ENCODE measurements at regions not wholly inside any gene's neighbourhood (a gene's known extent, or its start where the extent isn't known, plus 50 kb on each side); places are given as distances from the start of the nearest gene placed in this dataset.
"Not testable (repeated sequence)": the region's sequence is repeated elsewhere in the genome, so short reads cannot be mapped to it uniquely, and the experiment has no call there.

- DNase-seq, result no peak
Observed at GRCh38 chr6:19714434-19715166, 122.6 kb upstream of the ID4 start.

GRCh38 chr6:19715167-19715551, 122.0 kb upstream of the ID4 start:
- no peak for DNase-seq

GRCh38 chr6:19719691-19720128, 117.5 kb upstream of the ID4 start:
- DNase-seq, result no peak

GRCh38 chr6:19721766-19722377, 115.3 kb upstream of the ID4 start:
- no peak for DNase-seq

- no peak for DNase-seq
Observed at GRCh38 chr6:19722999-19723398, 114.2 kb upstream of the ID4 start.

GRCh38 chr6:19723545-19723944, 113.6 kb upstream of the ID4 start:
- DNase-seq, result no peak

GRCh38 chr6:19725436-19725835, 111.7 kb upstream of the ID4 start:
- DNase-seq, result not testable (repeated sequence)

GRCh38 chr6:19731282-19731681, 105.9 kb upstream of the ID4 start:
- DNase-seq, result no peak

- no peak for DNase-seq
Observed at GRCh38 chr6:19734061-19734460, 103.1 kb upstream of the ID4 start.

- no peak for DNase-seq
Observed at GRCh38 chr6:19734519-19734918, 102.7 kb upstream of the ID4 start.

GRCh38 chr6:19736066-19736465, 101.1 kb upstream of the ID4 start:
- no peak for DNase-seq

GRCh38 chr6:19738010-19738409, 99.2 kb upstream of the ID4 start:
- no peak for DNase-seq

- no peak for DNase-seq
Observed at GRCh38 chr6:19749722-19750121, 87.4 kb upstream of the ID4 start.

GRCh38 chr6:19752746-19753145, 84.4 kb upstream of the ID4 start:
- no peak for DNase-seq

GRCh38 chr6:19753826-19754225, 83.3 kb upstream of the ID4 start:
- DNase-seq, result no peak

GRCh38 chr6:19754686-19755085, 82.5 kb upstream of the ID4 start:
- no peak for DNase-seq

- DNase-seq, result no peak
Observed at GRCh38 chr6:19755181-19755580, 82.0 kb upstream of the ID4 start.

GRCh38 chr6:19757036-19757435, 80.1 kb upstream of the ID4 start:
- DNase-seq, result no peak

- no peak for DNase-seq
Observed at GRCh38 chr6:19759117-19759880, 77.9 kb upstream of the ID4 start.

- DNase-seq, result no peak
Observed at GRCh38 chr6:19761121-19761520, 76.0 kb upstream of the ID4 start.

GRCh38 chr6:19771753-19772336, 65.3 kb upstream of the ID4 start:
- no peak for DNase-seq

GRCh38 chr6:19772891-19773290, 64.3 kb upstream of the ID4 start:
- DNase-seq, result no peak

GRCh38 chr6:19781269-19781668, 55.9 kb upstream of the ID4 start:
- no peak for DNase-seq

- DNase-seq, result no peak
Observed at GRCh38 chr6:19782588-19782987, 54.6 kb upstream of the ID4 start.
